ENCODE measurements at regions not wholly inside any gene's neighbourhood (a gene's known extent, or its start where the extent isn't known, plus 50 kb on each side); places are given as distances from the start of the nearest gene placed in this dataset.
"Not testable (repeated sequence)": the region's sequence is repeated elsewhere in the genome, so short reads cannot be mapped to it uniquely, and the experiment has no call there.

GRCh38 chrX:133483771-133484170 lies 68.5 kb upstream of the GPC4 start:
- H3K4me3 Mint-ChIP-seq; DNase-seq; H3K36me3 Mint-ChIP-seq (ENCODE audit: low read depth); H3K27me3 Mint-ChIP-seq; H3K27ac Mint-ChIP-seq; H3K9me3 Mint-ChIP-seq; H3K4me1 Mint-ChIP-seq; CTCF ChIA-PET; POLR2A ChIA-PET: not testable (repeated sequence)

GRCh38 chrX:133482056-133482952 lies 67.0 kb upstream of the GPC4 start:
- no peak overlapping the region for H3K27ac Mint-ChIP-seq
- H3K36me3 Mint-ChIP-seq (ENCODE audit: low read depth) = no peaks in the 10 kb centered on the region
- H3K4me1 Mint-ChIP-seq = no peaks in the 10 kb centered on the region
- no peak for DNase-seq
- H3K9me3 Mint-ChIP-seq = no peaks in the 10 kb centered on the region
- H3K27me3 Mint-ChIP-seq = no peaks in the 10 kb centered on the region
- H3K4me3 Mint-ChIP-seq = no peak overlapping the region
- ChIA-PET CTCF (no interaction called here), POLR2A (no interaction called here)

- Mint-ChIP-seq H3K27me3 (no peaks in the 10 kb centered on the region), H3K27ac (no peak overlapping the region), H3K36me3 (ENCODE audit: low read depth) (no peaks in the 10 kb centered on the region), H3K4me1 (no peaks in the 10 kb centered on the region), H3K4me3 (no peak overlapping the region), H3K9me3 (no peaks in the 10 kb centered on the region)
- ChIA-PET POLR2A (no interaction called here), CTCF (no interaction called here)
- DNase-seq = no peak
Observed at GRCh38 chrX:133477986-133478385, 62.7 kb upstream of the GPC4 start.

DNA sequence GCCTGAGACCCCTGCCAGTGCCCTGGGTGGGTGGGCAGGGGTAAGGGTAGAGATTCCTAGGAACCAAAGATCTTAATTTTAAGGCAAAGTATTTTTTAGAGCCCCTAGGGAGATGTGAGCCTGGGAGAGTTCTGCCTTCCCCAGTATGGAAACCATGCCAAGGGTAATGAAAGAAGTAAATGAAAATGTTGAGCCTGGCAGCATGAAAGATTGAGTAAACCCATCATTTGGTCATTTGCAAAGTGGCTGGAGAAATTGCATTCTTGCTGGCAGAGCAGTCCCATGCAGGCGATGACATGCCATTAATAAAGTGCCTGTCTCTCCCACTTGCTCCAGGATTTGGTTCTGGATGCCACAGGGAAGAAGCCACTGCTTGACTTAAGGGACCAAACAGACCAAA lies 60.7 kb upstream of the GPC4 start:
- ChIA-PET CTCF (no interaction called here), POLR2A (no interaction called here)
- Mint-ChIP-seq H3K4me1 (no peaks in the 10 kb centered on the region), H3K27me3 (no peaks in the 10 kb centered on the region), H3K9me3 (no peaks in the 10 kb centered on the region), H3K4me3 (no peak overlapping the region), H3K27ac (no peak overlapping the region), H3K36me3 (ENCODE audit: low read depth) (no peaks in the 10 kb centered on the region)
- no peak for DNase-seq

DNA sequence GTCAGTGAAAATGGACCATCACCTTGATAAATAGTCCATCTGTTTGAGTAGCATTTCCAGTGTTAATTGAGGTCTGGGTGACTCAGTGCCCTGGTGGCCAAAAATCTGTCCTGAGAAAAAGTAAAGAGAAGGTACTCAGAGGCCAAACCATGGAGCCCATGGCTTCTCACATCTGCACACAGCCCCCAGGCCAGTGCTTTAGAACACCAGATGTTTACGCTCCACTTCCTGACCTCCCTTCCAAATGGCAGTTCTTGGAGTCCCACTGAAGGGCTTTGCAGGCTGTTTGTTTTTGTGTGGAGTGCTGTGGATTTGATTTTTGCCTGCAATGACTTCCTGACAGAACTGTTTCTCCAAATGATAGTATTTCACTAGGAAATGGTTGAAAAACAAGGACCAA lies 60.2 kb upstream of the GPC4 start:
- Mint-ChIP-seq H3K9me3 (no peaks in the 10 kb centered on the region), H3K36me3 (ENCODE audit: low read depth) (no peaks in the 10 kb centered on the region), H3K27ac (no peak overlapping the region), H3K4me1 (no peaks in the 10 kb centered on the region), H3K27me3 (no peaks in the 10 kb centered on the region), H3K4me3 (no peak overlapping the region)
- CTCF ChIA-PET = no interaction called here
- POLR2A ChIA-PET = no interaction called here
- no peak for DNase-seq

DNA sequence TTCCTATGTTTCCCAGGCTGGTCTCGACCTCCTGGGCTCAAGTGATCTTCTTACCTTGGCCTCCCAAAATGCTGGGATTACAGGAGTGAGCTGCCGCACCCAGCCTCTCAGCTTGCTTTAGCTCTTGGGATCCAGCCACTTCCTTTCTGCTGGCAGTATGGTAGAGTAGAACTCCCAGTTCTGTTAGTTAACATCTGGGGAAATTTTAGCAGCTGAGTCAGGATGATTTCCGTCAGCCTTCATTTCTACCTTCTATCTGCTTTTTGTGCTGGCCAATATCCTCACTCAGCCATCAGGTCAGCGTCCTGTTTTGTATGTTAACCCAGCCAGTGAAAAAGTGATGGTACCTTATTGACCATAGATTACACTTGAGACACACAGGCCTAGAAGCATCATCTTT lies 59.3 kb upstream of the GPC4 start:
- H3K4me1 Mint-ChIP-seq = no peaks in the 10 kb centered on the region
- DNase-seq = no peak
- no peaks in the 10 kb centered on the region for H3K27me3 Mint-ChIP-seq
- no peaks in the 10 kb centered on the region for H3K9me3 Mint-ChIP-seq
- ChIA-PET CTCF (no interaction called here), POLR2A (no interaction called here)
- H3K4me3 Mint-ChIP-seq = no peak overlapping the region
- H3K36me3 Mint-ChIP-seq (ENCODE audit: low read depth) = no peaks in the 10 kb centered on the region
- no peak overlapping the region for H3K27ac Mint-ChIP-seq

DNA sequence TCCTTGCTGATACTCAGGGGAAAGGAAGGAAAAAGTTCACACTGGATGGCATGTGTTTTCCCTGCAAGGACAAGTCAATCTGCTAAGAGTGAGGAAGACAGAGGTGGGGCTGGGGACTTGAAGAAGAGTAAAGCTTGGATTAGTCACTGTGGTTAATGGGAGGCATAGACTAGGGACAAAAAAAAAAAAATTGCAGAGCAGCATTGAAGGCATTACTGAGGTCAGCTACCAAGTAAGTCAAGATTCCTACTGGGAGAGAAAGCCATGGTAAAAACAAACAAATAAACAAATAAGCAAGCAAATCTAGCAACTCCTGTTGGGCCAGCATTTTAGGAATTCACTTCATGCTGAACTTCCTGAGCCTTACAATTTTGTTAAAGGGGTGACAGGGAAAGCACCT lies 58.2 kb upstream of the GPC4 start:
- ChIA-PET POLR2A (no interaction called here), CTCF (no interaction called here)
- no peak for DNase-seq
- Mint-ChIP-seq H3K4me1 (no peaks in the 10 kb centered on the region), H3K36me3 (ENCODE audit: low read depth) (no peaks in the 10 kb centered on the region), H3K9me3 (no peaks in the 10 kb centered on the region), H3K4me3 (no peak overlapping the region), H3K27ac (no peak overlapping the region), H3K27me3 (no peaks in the 10 kb centered on the region)

DNA sequence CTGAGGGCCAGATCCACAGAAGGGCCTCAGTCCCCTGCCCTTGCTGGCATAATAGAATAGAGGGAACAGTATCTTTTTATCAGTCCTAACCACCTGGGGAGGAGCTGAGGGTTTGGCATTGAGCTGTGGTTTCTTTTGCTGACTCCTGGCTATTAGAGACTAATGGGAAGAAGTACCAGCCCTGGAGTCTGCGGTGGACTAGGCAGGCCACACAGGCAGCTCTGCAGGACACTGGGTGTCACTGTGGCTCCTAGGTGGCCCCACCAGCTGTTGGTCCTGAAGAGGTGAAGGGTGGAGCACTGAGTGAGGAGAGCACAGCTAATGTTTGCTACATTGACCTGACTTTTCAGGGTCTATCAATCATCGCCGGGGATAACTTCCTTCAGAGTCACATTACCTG lies 52.8 kb upstream of the GPC4 start:
- Mint-ChIP-seq H3K36me3 (ENCODE audit: low read depth) (no peaks in the 10 kb centered on the region), H3K4me1 (no peaks in the 10 kb centered on the region), H3K27ac (no peak overlapping the region), H3K9me3 (no peaks in the 10 kb centered on the region), H3K4me3 (no peak overlapping the region), H3K27me3 (no peaks in the 10 kb centered on the region)
- POLR2A ChIA-PET = no interaction called here
- CTCF ChIA-PET = no interaction called here
- DNase-seq = no peak

- no peak overlapping the region for H3K4me3 Mint-ChIP-seq
- H3K27ac Mint-ChIP-seq = no peak overlapping the region
- CTCF ChIA-PET = no interaction called here
- no peaks in the 10 kb centered on the region for H3K27me3 Mint-ChIP-seq
- no peak for DNase-seq
- no peaks in the 10 kb centered on the region for H3K9me3 Mint-ChIP-seq
- H3K4me1 Mint-ChIP-seq = no peaks in the 10 kb centered on the region
- H3K36me3 Mint-ChIP-seq (ENCODE audit: low read depth) = no peaks in the 10 kb centered on the region
- POLR2A ChIA-PET = interaction anchor here (0.7 kb wide), 1 partner anchor 39 kb away, joined by 4 read pairs; no protein-coding TSS in a partner anchor
Observed at GRCh38 chrX:133465254-133465653, 50.0 kb upstream of the GPC4 start.
